ENCODE measurements at regions not wholly inside any gene's neighbourhood (a gene's known extent, or its start where the extent isn't known, plus 50 kb on each side); places are given as distances from the start of the nearest gene placed in this dataset.

DNA sequence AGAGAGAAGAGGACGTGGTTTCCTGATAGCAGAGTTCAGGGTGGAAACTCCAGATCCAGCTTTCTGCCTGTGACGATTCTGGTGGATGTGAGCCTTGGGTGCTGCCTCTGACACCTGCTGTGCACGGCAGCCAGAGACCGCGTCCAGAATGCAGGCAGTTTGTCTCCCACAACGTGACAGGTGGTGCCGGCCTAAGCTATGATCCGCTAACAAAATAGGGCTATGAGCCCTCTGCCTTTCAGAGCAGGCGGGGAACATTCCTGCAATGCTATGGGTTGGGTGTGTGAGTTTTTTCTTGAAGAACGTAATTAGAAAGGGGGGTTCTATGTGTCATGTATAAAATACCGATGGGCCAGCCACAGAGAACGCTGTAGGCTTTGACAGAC is 297.3 kb upstream of the PRKCQ start:
- no peak for DNase-seq (ENCODE audit: low read depth)
- TF ChIP-seq, protein P1, sequence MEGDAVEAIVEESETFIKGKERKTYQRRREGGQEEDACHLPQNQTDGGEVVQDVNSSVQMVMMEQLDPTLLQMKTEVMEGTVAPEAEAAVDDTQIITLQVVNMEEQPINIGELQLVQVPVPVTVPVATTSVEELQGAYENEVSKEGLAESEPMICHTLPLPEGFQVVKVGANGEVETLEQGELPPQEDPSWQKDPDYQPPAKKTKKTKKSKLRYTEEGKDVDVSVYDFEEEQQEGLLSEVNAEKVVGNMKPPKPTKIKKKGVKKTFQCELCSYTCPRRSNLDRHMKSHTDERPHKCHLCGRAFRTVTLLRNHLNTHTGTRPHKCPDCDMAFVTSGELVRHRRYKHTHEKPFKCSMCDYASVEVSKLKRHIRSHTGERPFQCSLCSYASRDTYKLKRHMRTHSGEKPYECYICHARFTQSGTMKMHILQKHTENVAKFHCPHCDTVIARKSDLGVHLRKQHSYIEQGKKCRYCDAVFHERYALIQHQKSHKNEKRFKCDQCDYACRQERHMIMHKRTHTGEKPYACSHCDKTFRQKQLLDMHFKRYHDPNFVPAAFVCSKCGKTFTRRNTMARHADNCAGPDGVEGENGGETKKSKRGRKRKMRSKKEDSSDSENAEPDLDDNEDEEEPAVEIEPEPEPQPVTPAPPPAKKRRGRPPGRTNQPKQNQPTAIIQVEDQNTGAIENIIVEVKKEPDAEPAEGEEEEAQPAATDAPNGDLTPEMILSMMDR (IDR thresholded peaks at IDR 0.05; ENCODE audit: insufficient read depth, low read depth, low read length, missing control alignments): no peak
- H3K4me3 ChIP-seq (ENCODE audit: low read length): no peak overlapping the region

DNA sequence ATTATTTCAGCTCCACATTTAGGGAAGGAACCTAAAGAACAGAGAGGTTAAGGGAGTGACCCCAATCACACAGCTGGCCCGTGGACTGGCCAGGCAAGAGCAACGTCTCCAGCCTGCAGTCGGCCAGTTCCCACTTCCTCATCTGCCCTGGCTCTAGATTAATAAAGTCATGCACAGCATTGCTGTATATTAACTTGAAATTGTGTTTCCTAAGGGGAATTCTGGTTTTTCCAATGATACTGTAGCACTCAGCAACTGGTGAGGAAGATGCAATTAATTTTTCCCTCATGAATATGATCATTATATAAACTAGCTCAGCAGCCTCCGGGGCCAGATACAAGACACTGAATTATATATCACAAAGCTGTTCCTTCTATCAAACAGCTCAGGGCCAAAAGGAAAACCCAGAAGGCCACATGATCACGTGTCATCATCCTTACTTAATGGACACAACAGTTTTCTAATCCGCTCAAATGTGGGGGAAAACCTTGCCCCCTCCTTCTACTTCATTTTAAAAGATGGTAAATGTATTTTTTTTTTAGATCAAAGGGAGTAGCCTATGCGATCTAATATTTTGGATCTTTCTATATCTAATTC is 295.3 kb upstream of the PRKCQ start:
- H3K4me3 ChIP-seq (ENCODE audit: low read length): no peak overlapping the region
- no peak for DNase-seq (ENCODE audit: low read depth)
- TF ChIP-seq, protein P1 (IDR thresholded peaks at IDR 0.05; ENCODE audit: insufficient read depth, low read depth, low read length, missing control alignments): no peak

DNA sequence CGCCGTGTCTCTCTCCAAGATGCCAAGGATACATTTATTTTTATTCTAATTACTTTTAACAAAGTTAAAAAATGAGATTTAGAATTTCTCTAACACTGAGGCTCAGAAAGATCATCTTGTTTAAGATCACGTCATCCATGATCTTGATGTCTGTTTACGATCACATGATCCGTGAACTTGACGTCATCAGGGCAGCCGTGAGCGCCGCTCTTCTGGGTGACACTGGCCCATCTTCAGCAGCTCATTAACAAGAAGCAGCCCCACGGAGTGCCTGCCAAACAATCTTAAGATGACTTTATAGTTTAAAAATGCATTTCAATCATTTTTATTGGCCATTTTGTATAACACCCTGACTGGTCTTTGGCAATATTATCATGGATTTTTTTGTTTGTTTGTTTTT is 291.1 kb upstream of the PRKCQ start:
- TF ChIP-seq, protein P1 (IDR thresholded peaks at IDR 0.05; ENCODE audit: insufficient read depth, low read depth, low read length, missing control alignments): no peak
- no peak overlapping the region for H3K4me3 ChIP-seq (ENCODE audit: low read length)
- no peak for DNase-seq (ENCODE audit: low read depth)

DNA sequence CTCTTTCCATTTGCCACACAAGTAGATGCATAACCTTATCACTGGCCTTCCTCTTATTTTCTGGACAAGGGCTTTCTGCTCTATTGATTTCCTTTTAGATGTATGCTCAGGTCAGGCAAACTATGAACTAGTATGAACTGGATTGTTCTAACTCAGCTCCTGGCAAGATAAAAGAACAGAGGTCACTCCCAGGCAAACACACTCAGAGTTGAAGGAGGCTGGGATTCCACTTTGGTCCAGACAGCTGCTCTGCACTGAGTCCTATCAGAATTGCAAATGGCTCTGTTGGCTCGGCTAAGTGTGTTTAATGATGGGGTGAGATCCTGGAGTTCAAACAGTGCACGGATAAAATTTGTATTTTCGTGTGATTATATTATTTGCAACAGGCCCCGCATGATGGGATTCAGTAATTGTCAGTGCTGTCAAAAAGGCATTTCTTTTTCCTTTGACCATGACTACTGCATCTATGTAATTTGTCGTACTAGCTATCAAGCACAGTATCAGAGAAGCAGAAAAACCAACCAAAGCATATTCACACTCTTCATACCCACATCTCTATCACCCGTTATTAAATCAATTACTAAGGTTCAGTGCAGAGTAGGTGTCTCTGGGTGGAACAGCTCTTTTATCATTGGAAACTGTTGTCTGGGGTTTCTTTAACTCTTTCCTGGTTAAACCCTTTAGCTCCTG is 288.1 kb upstream of the PRKCQ start:
- no peak overlapping the region for H3K4me3 ChIP-seq (ENCODE audit: low read length)
- TF ChIP-seq, protein P1 (IDR thresholded peaks at IDR 0.05; ENCODE audit: insufficient read depth, low read depth, low read length, missing control alignments): no peak
- DNase-seq (ENCODE audit: low read depth): no peak

DNA sequence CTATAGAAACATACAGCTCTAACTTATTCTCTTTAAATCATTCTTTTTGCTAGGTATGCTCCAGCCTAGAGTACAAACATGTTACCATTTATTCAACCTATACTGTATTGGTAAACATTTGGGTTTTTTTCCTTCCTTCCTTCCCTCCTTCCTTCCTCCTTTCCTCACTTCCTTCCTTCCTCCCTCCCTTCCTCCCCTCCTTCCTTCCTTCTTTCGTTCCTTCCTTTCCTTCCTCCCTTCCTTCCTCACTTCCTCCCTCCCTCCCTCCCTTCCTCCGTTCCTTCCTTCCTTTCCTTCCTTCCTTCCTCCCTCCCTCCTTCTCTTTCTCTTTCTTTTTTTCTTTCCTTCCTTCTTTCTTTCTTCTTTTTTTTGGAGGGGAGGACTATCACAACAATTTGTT is 286.7 kb upstream of the PRKCQ start:
- H3K4me3 ChIP-seq (ENCODE audit: low read length): no peak overlapping the region
- no peak for DNase-seq (ENCODE audit: low read depth)
- TF ChIP-seq, protein P1 (IDR thresholded peaks at IDR 0.05; ENCODE audit: insufficient read depth, low read depth, low read length, missing control alignments): no peak

DNA sequence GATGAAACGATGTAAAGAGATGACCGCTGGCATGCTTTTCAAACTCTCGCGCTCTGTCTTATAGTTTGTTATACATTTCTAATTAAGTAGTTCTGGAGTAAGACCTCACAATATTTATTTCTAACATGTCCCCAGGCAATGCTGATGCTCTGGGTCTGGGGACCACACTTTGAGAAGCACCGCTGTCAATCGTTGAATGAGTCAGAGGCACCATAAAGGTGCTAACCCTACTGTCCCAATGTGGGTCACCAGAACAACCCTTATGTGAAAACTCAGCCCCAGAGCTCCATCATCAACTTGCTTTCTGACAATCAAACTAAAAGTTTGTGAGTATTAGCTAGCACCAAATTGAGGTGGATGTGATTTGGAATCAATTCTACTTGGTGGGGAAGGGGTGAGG is 284.1 kb upstream of the PRKCQ start:
- DNase-seq (ENCODE audit: low read depth): no peak
- TF ChIP-seq, protein P1 (IDR thresholded peaks at IDR 0.05; ENCODE audit: insufficient read depth, low read depth, low read length, missing control alignments): no peak
- H3K4me3 ChIP-seq (ENCODE audit: low read length): no peak overlapping the region

DNA sequence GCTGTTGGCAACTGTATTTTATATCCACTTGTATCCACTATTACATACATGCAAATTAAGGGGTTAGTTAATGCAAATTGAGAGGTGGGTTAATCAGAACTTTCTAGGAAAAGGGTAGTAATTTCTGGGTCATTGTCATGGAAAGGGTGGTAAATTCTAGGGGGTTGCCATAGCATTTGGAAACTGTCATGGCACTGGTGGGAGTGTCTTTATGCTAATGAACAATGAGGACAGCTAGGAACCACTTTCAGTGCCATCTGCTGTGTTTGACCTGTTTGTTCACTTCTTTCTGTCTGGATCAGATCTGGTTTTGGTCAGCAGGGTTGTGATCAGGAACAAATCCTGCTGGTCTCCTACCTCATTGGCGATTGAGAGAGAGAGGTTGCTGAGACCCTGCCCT is 283.3 kb upstream of the PRKCQ start:
- DNase-seq (ENCODE audit: low read depth): no peak
- no peak overlapping the region for H3K4me3 ChIP-seq (ENCODE audit: low read length)
- TF ChIP-seq, protein P1 (IDR thresholded peaks at IDR 0.05; ENCODE audit: insufficient read depth, low read depth, low read length, missing control alignments): no peak

Measured in epithelial cell of esophagus (primary cell).